SK-MEL-5 (cell line): ENCODE measurements at regions not wholly inside any gene's neighbourhood (a gene's known extent, or its start where the extent isn't known, plus 50 kb on each side); places are given as distances from the start of the nearest gene placed in this dataset.

ENCODE experiments used
- DNase-seq: peaks from one replicate; pipeline ENCODE4 v3.0.0-alpha.2; 2016; ENCODE audit warnings: low read depth, low spot score
- in situ Hi-C: cut with HindIII; loops from 2 replicates; pipeline ENCODE4 v1.10.0; 2016; ENCODE audit warnings: low sequenced_read_pairs, high pct_unique_total_duplicates, low pct_unique_long_range_greater_than_20kb

GRCh38 chr5:109965634-109966033 lies 275.9 kb downstream of the MAN2A1 start:
- in situ Hi-C loops: no loop called here

GRCh38 chr5:109971968-109972367 lies 282.2 kb downstream of the MAN2A1 start:
- in situ Hi-C loops: no loop called here
- no peak for DNase-seq

More at GRCh38 chr5:109965634-109966033, 275.9 kb downstream of the MAN2A1 start:
- no peak for DNase-seq

- DNase-seq: no peak
- in situ Hi-C loops: no loop called here
Observed at GRCh38 chr5:109981979-109982378, 292.3 kb downstream of the MAN2A1 start.

GRCh38 chr5:109982966-109983534 lies 293.3 kb downstream of the MAN2A1 start:
- DNase-seq: no peak
- in situ Hi-C loops: no loop called here

- no peak for DNase-seq
- in situ Hi-C loops: no loop called here
Observed at GRCh38 chr5:109986726-109987125, 297.0 kb downstream of the MAN2A1 start.

GRCh38 chr5:109987355-109987754 lies 297.6 kb downstream of the MAN2A1 start:
- no peak for DNase-seq
- in situ Hi-C loops: no loop called here

GRCh38 chr5:109987970-109988369 lies 298.2 kb downstream of the MAN2A1 start:
- in situ Hi-C loops: no loop called here

GRCh38 chr5:109989161-109989560 lies 299.4 kb downstream of the MAN2A1 start:
- in situ Hi-C loops: no loop called here
- no peak for DNase-seq

More at GRCh38 chr5:109987970-109988369, 298.2 kb downstream of the MAN2A1 start:
- DNase-seq: no peak

- in situ Hi-C loops: no loop called here
Observed at GRCh38 chr5:109989994-109990722, 300.4 kb downstream of the MAN2A1 start.

GRCh38 chr5:109990723-109991359 lies 301.1 kb downstream of the MAN2A1 start:
- in situ Hi-C loops: no loop called here
- no peak for DNase-seq

More at GRCh38 chr5:109989994-109990722, 300.4 kb downstream of the MAN2A1 start:
- DNase-seq: no peak

GRCh38 chr5:109992264-109992915 lies 302.7 kb downstream of the MAN2A1 start:
- DNase-seq: no peak
- in situ Hi-C loops: no loop called here

- no peak for DNase-seq
- in situ Hi-C loops: no loop called here
Observed at GRCh38 chr5:109994135-109994534, 304.4 kb downstream of the MAN2A1 start.

GRCh38 chr5:109996246-109996645 lies 306.5 kb downstream of the MAN2A1 start:
- in situ Hi-C loops: no loop called here
- DNase-seq: no peak

- in situ Hi-C loops: no loop called here
- no peak for DNase-seq
Observed at GRCh38 chr5:109997161-109997560, 307.4 kb downstream of the MAN2A1 start.

- no peak for DNase-seq
- in situ Hi-C loops: no loop called here
Observed at GRCh38 chr5:109998208-109998607, 308.5 kb downstream of the MAN2A1 start.

- in situ Hi-C loops: no loop called here
Observed at GRCh38 chr5:109998726-109999125, 309.0 kb downstream of the MAN2A1 start.

GRCh38 chr5:110001648-110002047 lies 311.9 kb downstream of the MAN2A1 start:
- in situ Hi-C loops: no loop called here
- DNase-seq: no peak

More at GRCh38 chr5:109998726-109999125, 309.0 kb downstream of the MAN2A1 start:
- DNase-seq: no peak

- no peak for DNase-seq
- in situ Hi-C loops: no loop called here
Observed at GRCh38 chr5:110002652-110003051, 312.9 kb downstream of the MAN2A1 start.
